IMR-90 (cell line): ENCODE measurements at regions not wholly inside any gene's neighbourhood (a gene's known extent, or its start where the extent isn't known, plus 50 kb on each side); places are given as distances from the start of the nearest gene placed in this dataset.

Experiments used
- ATAC-seq: fragments of 200-7000 bp; cut with Tn5 transposase; 2 replicates; pipeline ENCODE4 v1.9.1; 2020; ENCODE audit warnings: low read depth, mild to moderate bottlenecking, moderate library complexity
- BruUV-seq: library from RNA; stranded (reverse); fragments of 400-500 nt; replicated peaks from 2 replicates; lab custom pipeline; 2021; lab: Mats Ljungman, UMichigan
- CTCF ChIA-PET: fragments of 300-600 bp; formaldehyde crosslinking; extraction: SDS; loops from one replicate; lab custom pipeline; 2021; ENCODE audit warnings: antibody characterized with exemption; lab: Yijun Ruan, JAX
- POLR2A ChIA-PET: fragments of 300-600 bp; sonication (Branson Sonifier 250); formaldehyde crosslinking; loops from one replicate; lab custom pipeline; 2022; ENCODE audit warnings: antibody characterized with exemption; ENCODE audit not compliant: unreplicated experiment; lab: Charles Lee
- DNase-seq: peaks from one replicate; pipeline ENCODE4 v3.0.0; 2013
- H2AFZ ChIP-seq: replicated peaks from 2 replicates; pipeline ENCODE3; 2013; ENCODE audit warnings: low read length, mild to moderate bottlenecking; ENCODE audit not compliant: poor library complexity
- H2AK5ac ChIP-seq: 2 replicates; pipeline ENCODE4 v1.6.1; 2013; ENCODE audit warnings: low read depth, low read length, inconsistent platforms
- H2AK9ac ChIP-seq: replicated peaks from 2 replicates; pipeline ENCODE3; 2013; ENCODE audit warnings: mild to moderate bottlenecking, low read depth, low read length, moderate library complexity; ENCODE audit not compliant: poor library complexity
- H2BK120ac ChIP-seq: 2 replicates; pipeline ENCODE4 v1.6.1; 2013; ENCODE audit warnings: low read depth, low read length, inconsistent platforms
- H2BK15ac ChIP-seq: 3 replicates; pipeline ENCODE4 v1.6.1; 2013; ENCODE audit warnings: low read depth, low read length, inconsistent platforms
- H2BK20ac ChIP-seq: 2 replicates; pipeline ENCODE4 v1.6.1; 2013; ENCODE audit warnings: low read depth, mild to moderate bottlenecking, inconsistent platforms, low read length, moderate library complexity
- H2BK5ac ChIP-seq: 2 replicates; pipeline ENCODE4 v1.6.1; 2013; ENCODE audit warnings: mild to moderate bottlenecking, low read depth, low read length, inconsistent platforms; ENCODE audit not compliant: poor library complexity, severe bottlenecking
- H3K14ac ChIP-seq: replicated peaks from 2 replicates; pipeline ENCODE4 v1.6.1; 2013; ENCODE audit warnings: low read depth, low read length, inconsistent platforms
- H3K18ac ChIP-seq: 2 replicates; pipeline ENCODE4 v1.6.1; 2013; ENCODE audit warnings: low read depth, low read length, control low read depth
- H3K23ac ChIP-seq: 2 replicates; pipeline ENCODE4 v1.6.1; 2013; ENCODE audit warnings: low read depth, low read length, inconsistent platforms
- H3K27ac ChIP-seq: 2 replicates; pipeline ENCODE4 v1.5.1; 2013; ENCODE audit warnings: mild to moderate bottlenecking, control low read depth, low read length; ENCODE audit not compliant: insufficient read depth
- H3K27me3 ChIP-seq: 2 replicates; pipeline ENCODE4 v1.6.1; 2013; ENCODE audit warnings: low read length; ENCODE audit not compliant: control insufficient read depth, insufficient read depth
- H3K36me3 ChIP-seq: 2 replicates; pipeline ENCODE4 v1.6.1; 2013; ENCODE audit warnings: low read length, mixed read lengths; ENCODE audit not compliant: control insufficient read depth, insufficient read depth
- H3K4ac ChIP-seq: 2 replicates; pipeline ENCODE4 v1.6.1; 2013; ENCODE audit warnings: low read depth, low read length, inconsistent platforms
- H3K4me1 ChIP-seq: 2 replicates; pipeline ENCODE4 v1.6.1; 2013; ENCODE audit warnings: low read length, mixed read lengths; ENCODE audit not compliant: control insufficient read depth, insufficient read depth
- H3K4me2 ChIP-seq: 2 replicates; pipeline ENCODE4 v1.6.1; 2013; ENCODE audit warnings: low read depth, mild to moderate bottlenecking, control low read depth, low read length, moderate library complexity
- H3K4me3 ChIP-seq: 2 replicates; pipeline ENCODE4 v1.5.1; 2013; ENCODE audit warnings: low read depth, mild to moderate bottlenecking, control low read depth, low read length, moderate library complexity; ENCODE audit not compliant: insufficient read depth
- H3K56ac ChIP-seq: 2 replicates; pipeline ENCODE4 v1.6.1; 2013; ENCODE audit warnings: low read length, inconsistent platforms; ENCODE audit not compliant: insufficient read depth; ENCODE audit errors: extremely low read depth
- H3K79me1 ChIP-seq, 2 experiments: 2 replicates each; pipeline ENCODE4 v1.6.1; 2013; ENCODE audit warnings: low read length in 2 of 2, inconsistent platforms in 1 of 2, low read depth in 1 of 2
- H3K9ac ChIP-seq: 2 replicates; pipeline ENCODE4 v1.6.1; 2013; ENCODE audit warnings: low read depth, low read length, control low read depth
- H3K9me1 ChIP-seq: 2 replicates; pipeline ENCODE4 v1.6.1; 2013; ENCODE audit warnings: low read length, inconsistent platforms; ENCODE audit not compliant: insufficient read depth
- H3K9me3 ChIP-seq: 2 replicates; pipeline ENCODE4 v1.6.1; 2013; ENCODE audit warnings: low read length; ENCODE audit not compliant: control insufficient read depth, insufficient read depth
- H4K20me1 ChIP-seq: 2 replicates; pipeline ENCODE4 v1.6.1; 2013; ENCODE audit warnings: low read length, inconsistent platforms; ENCODE audit not compliant: insufficient read depth
- H4K5ac ChIP-seq: 2 replicates; pipeline ENCODE4 v1.6.1; 2013; ENCODE audit warnings: mild to moderate bottlenecking, low read depth, low read length, control low read depth
- H4K8ac ChIP-seq, 2 experiments: 2 replicates each; pipeline ENCODE4 v1.6.1; 2013; ENCODE audit warnings: low read depth in 2 of 2, low read length in 2 of 2, control low read depth in 1 of 2, inconsistent platforms in 1 of 2
- H4K91ac ChIP-seq: 2 replicates; pipeline ENCODE4 v1.6.1; 2013; ENCODE audit warnings: low read depth, low read length, inconsistent platforms; ENCODE audit not compliant: insufficient read depth
- ELK1 ChIP-seq: fragments of 150-350 bp; IDR thresholded peaks from 2 replicates; pipeline ENCODE4 v1.6.1; 2016; ENCODE audit warnings: low read depth, mild to moderate bottlenecking, low read length, moderate library complexity, borderline replicate concordance
- MXI1 ChIP-seq: IDR thresholded peaks from 2 replicates; pipeline ENCODE4 v1.6.1; 2012; ENCODE audit warnings: low read depth, mild to moderate bottlenecking, low read length, moderate library complexity, borderline replicate concordance
- POLR2A ChIP-seq: IDR thresholded peaks from 2 replicates; pipeline ENCODE4 v1.6.1; 2012; ENCODE audit warnings: mild to moderate bottlenecking, low read depth, low read length
- WGBS, 2 experiments: methylation state at CpG; one replicate each; pipeline versions ENCODE4 v1.1.5 to v1.1.7; 2013; ENCODE audit warnings: missing lambda C conversion rate in 2 of 2; ENCODE audit not compliant: insufficient read length in 1 of 2; ENCODE audit errors: extremely low coverage in 2 of 2; 5-methylcytosine and 5-hydroxymethylcytosine counted together
- dilution Hi-C: fragments of 300-500 bp; cut with HindIII; formaldehyde crosslinking; loops from one replicate; pipeline ENCODE4 v1.14.3; 2018; ENCODE audit warnings: low sequenced_read_pairs; ENCODE audit not compliant: unreplicated experiment
- in situ Hi-C: fragments of 300-500 bp; cut with MboI; formaldehyde crosslinking; loops from 3 replicates; pipeline ENCODE4 v1.14.3; 2019; ENCODE audit warnings: low sequenced_read_pairs, inconsistent platforms, mixed read lengths
- intact Hi-C: fragments of 100-400 bp; cut with micrococcal nuclease; formaldehyde crosslinking; loops from 2 replicates; pipeline ENCODE4 v1.10.0; 2022

GRCh38 chr2:49753344-49753985, 599.1 kb upstream of the FSHR start:
- Histone ChIP-seq H3K27ac (no peak overlapping the region), H3K56ac (no peak overlapping the region), H3K14ac (no peak overlapping the region), H4K91ac (no peak overlapping the region), H4K20me1 (no peaks in the 10 kb centered on the region), H2AFZ (no peak overlapping the region), H2AK9ac (no peak overlapping the region), H3K27me3 (no peaks in the 10 kb centered on the region), H3K4ac (no peak overlapping the region), H2BK15ac (no peak overlapping the region), H2BK5ac (no peak overlapping the region), H4K8ac (no peak overlapping the region), H2BK20ac (no peak overlapping the region), H3K9ac (no peak overlapping the region), H3K9me1 (no peaks in the 10 kb centered on the region), H2BK120ac (no peak overlapping the region), H3K79me1 (no peaks in the 10 kb centered on the region), H2AK5ac (no peak overlapping the region), H3K23ac (no peak overlapping the region), H3K9me3 (peaks cover 2% of the 10 kb centered on the region; the same call in 1 of the 2 replicates), H3K36me3 (no peaks in the 10 kb centered on the region), H3K18ac (no peak overlapping the region), H3K4me1 (no peaks in the 10 kb centered on the region), H4K5ac (no peak overlapping the region), H3K4me3 (no peak overlapping the region), H3K4me2 (no peak overlapping the region)
- 17% methylated on average over 7 of the region's 8 CpGs; no CpG with 5 or more reads in 1 of the 2 experiments for WGBS, 2 experiments
- ATAC-seq = no peak
- no peak for DNase-seq
- dilution Hi-C loops = no loop called here
- CTCF ChIA-PET = no interaction called here
- intact Hi-C loops = no loop called here
- POLR2A ChIA-PET = no interaction called here
- in situ Hi-C loops = no loop called here
- TF ChIP-seq POLR2A (no peak), MXI1 (no peak), ELK1 (no peak)
- no TSS peak for BruUV-seq
